NAMALWA (cell line): ENCODE measurements at regions not wholly inside any gene's neighbourhood (a gene's known extent, or its start where the extent isn't known, plus 50 kb on each side); places are given as distances from the start of the nearest gene placed in this dataset.

Source experiments
- DNase-seq: peaks from one replicate; pipeline ENCODE4 v3.0.0-alpha.2; 2015; ENCODE audit warnings: low spot score

GRCh38 chr2:81942136-81942680 lies 1637.7 kb upstream of the LRRTM1 start:
- DNase-seq = no peak

GRCh38 chr2:81940266-81940955 lies 1635.9 kb upstream of the LRRTM1 start:
- DNase-seq = no peak

- DNase-seq = no peak
These were observed 1633.4 kb upstream of the LRRTM1 start for GRCh38 chr2:81937944-81938343.

- no peak for DNase-seq
These were observed 1599.0 kb upstream of the LRRTM1 start for GRCh38 chr2:81903534-81903933.

- peak; percentile 6 for DNase-seq
These were observed 1596.5 kb upstream of the LRRTM1 start for GRCh38 chr2:81901017-81901416.

- no peak for DNase-seq
These were observed 1591.2 kb upstream of the LRRTM1 start for GRCh38 chr2:81895620-81896250.

- DNase-seq = no peak
These were observed 1590.0 kb upstream of the LRRTM1 start for GRCh38 chr2:81894451-81894990.

GRCh38 chr2:81876624-81877023 lies 1572.1 kb upstream of the LRRTM1 start:
- DNase-seq = no peak

GRCh38 chr2:81872006-81872405 lies 1567.5 kb upstream of the LRRTM1 start:
- no peak for DNase-seq

GRCh38 chr2:81870119-81870518 lies 1565.6 kb upstream of the LRRTM1 start:
- no peak for DNase-seq

- peak; percentile 12 for DNase-seq
These were observed 1554.4 kb upstream of the LRRTM1 start for GRCh38 chr2:81858998-81859397.

- no peak for DNase-seq
These were observed 1548.8 kb upstream of the LRRTM1 start for GRCh38 chr2:81853341-81853740.

GRCh38 chr2:81852651-81853050 lies 1548.1 kb upstream of the LRRTM1 start:
- DNase-seq = no peak

GRCh38 chr2:81839780-81840179 lies 1535.2 kb upstream of the LRRTM1 start:
- no peak for DNase-seq

GRCh38 chr2:81835321-81836000 lies 1530.9 kb upstream of the LRRTM1 start:
- DNase-seq = no peak

GRCh38 chr2:81786811-81787210 lies 1482.3 kb upstream of the LRRTM1 start:
- DNase-seq = no peak

GRCh38 chr2:81767187-81767912 lies 1462.8 kb upstream of the LRRTM1 start:
- no peak for DNase-seq

- DNase-seq = no peak
These were observed 1443.0 kb upstream of the LRRTM1 start for GRCh38 chr2:81747481-81748070.

GRCh38 chr2:81739966-81740365 lies 1435.4 kb upstream of the LRRTM1 start:
- no peak for DNase-seq

GRCh38 chr2:81734981-81735380 lies 1430.4 kb upstream of the LRRTM1 start:
- DNase-seq = no peak

GRCh38 chr2:81714817-81715216 lies 1410.3 kb upstream of the LRRTM1 start:
- no peak for DNase-seq

- DNase-seq = peak; percentile 4
These were observed 1402.3 kb upstream of the LRRTM1 start for GRCh38 chr2:81706856-81707255.
